B cell (primary cell): ENCODE measurements at regions not wholly inside any gene's neighbourhood (a gene's known extent, or its start where the extent isn't known, plus 50 kb on each side); places are given as distances from the start of the nearest gene placed in this dataset.

Source experiments
- ATAC-seq: fragments of 200-7000 bp; cut with Tn5 transposase; one replicate; pipeline ENCODE4 v1.10.0; 2021; ENCODE audit warnings: low read depth, mild to moderate bottlenecking, moderate number of reproducible peaks, moderate library complexity
- CTCF ChIA-PET: fragments of 350-600 bp; sonication (Branson Sonifier 250); formaldehyde crosslinking; loops from one replicate; lab custom pipeline; 2021; ENCODE audit warnings: antibody characterized with exemption, inconsistent platforms; lab: Charles Lee
- POLR2A ChIA-PET: fragments of 350-600 bp; sonication (Branson Sonifier 250); formaldehyde crosslinking; loops from one replicate; lab custom pipeline; 2021; ENCODE audit warnings: antibody characterized with exemption; lab: Charles Lee
- DNase-seq: peaks from one replicate; pipeline ENCODE4 v3.0.0; 2013
- H2AFZ ChIP-seq: 2 replicates; pipeline ENCODE4 v1.6.1; 2012; ENCODE audit warnings: mild to moderate bottlenecking, low read depth, low read length; ENCODE audit not compliant: insufficient read depth, poor library complexity, severe bottlenecking
- H3K27ac ChIP-seq, 2 donors: 1 replicate in 1 of 2; 2 replicates in 1 of 2; pipeline ENCODE4 v1.5.1; 2012 to 2013; ENCODE audit warnings: low read length in 2 of 2, mild to moderate bottlenecking in 2 of 2, moderate library complexity in 1 of 2
- H3K27me3 ChIP-seq, 4 experiments: fragments of 200-600 bp in 1 of 4; sonication (generic) in 1 of 4; replicated peaks in 1 of 4; 1 replicate in 2 of 4; 2 replicates in 2 of 4; pipeline versions ENCODE4 v1.6.1 to v1.7.0; 2013 to 2016; ENCODE audit warnings: low read length in 3 of 4, mild to moderate bottlenecking in 2 of 4, mixed read lengths in 1 of 4, moderate library complexity in 1 of 4; ENCODE audit not compliant: insufficient read depth in 4 of 4, control insufficient read depth in 3 of 4; ENCODE audit errors: control extremely low read depth in 1 of 4
- H3K36me3 ChIP-seq, 2 experiments: replicated peaks in 1 of 2; 1 replicate in 1 of 2; 2 replicates in 1 of 2; pipeline versions ENCODE4 v1.6.1 to v1.7.1; 2013; ENCODE audit warnings: low read length in 1 of 2; ENCODE audit not compliant: insufficient read depth in 2 of 2, control insufficient read depth in 1 of 2; ENCODE audit errors: control extremely low read depth in 1 of 2, extremely low read depth in 1 of 2
- H3K4me1 ChIP-seq, 2 donors: fragments of 200-600 bp in 1 of 2; sonication (generic) in 1 of 2; 1 replicate in 1 of 2; 2 replicates in 1 of 2; pipeline versions ENCODE4 v1.5.1 to v1.6.1; 2013 to 2017; ENCODE audit warnings: low read length in 2 of 2; ENCODE audit not compliant: control insufficient read depth in 2 of 2, insufficient read depth in 2 of 2
- H3K4me2 ChIP-seq: replicated peaks from 2 replicates; pipeline ENCODE3; 2012; ENCODE audit warnings: mild to moderate bottlenecking, low read depth, low read length; ENCODE audit not compliant: poor library complexity, severe bottlenecking
- H3K4me3 ChIP-seq, 5 experiments: fragments of 200-600 bp in 1 of 5; sonication (generic) in 1 of 5; 1 replicate in 3 of 5; 2 replicates in 2 of 5; pipeline versions ENCODE4 v1.5.1 to v1.7.0; 2011 to 2016; ENCODE audit warnings: low read length in 4 of 5, mild to moderate bottlenecking in 4 of 5, low read depth in 2 of 5, control low read depth in 1 of 5, moderate library complexity in 1 of 5; ENCODE audit not compliant: insufficient read depth in 1 of 5; ENCODE audit errors: control extremely low read depth in 1 of 5, extremely low read depth in 1 of 5
- H3K79me2 ChIP-seq: fragments of 200-600 bp; sonication (generic); one replicate; pipeline ENCODE4 v1.6.0; 2016; ENCODE audit warnings: low read length; ENCODE audit not compliant: control insufficient read depth, insufficient read depth
- H3K9ac ChIP-seq: fragments of 200-600 bp; sonication (generic); 2 replicates; pipeline ENCODE4 v1.6.1; 2017; ENCODE audit warnings: mild to moderate bottlenecking, low read length, moderate library complexity
- H3K9me3 ChIP-seq, 3 donors: one replicate each; pipeline versions ENCODE4 v1.6.1 to v1.7.1; 2013; ENCODE audit warnings: low read length in 2 of 3; ENCODE audit not compliant: control insufficient read depth in 2 of 3, insufficient read depth in 1 of 3; ENCODE audit errors: control extremely low read depth in 1 of 3
- H4K20me1 ChIP-seq: 2 replicates; pipeline ENCODE4 v1.6.0; 2012; ENCODE audit warnings: mild to moderate bottlenecking, low read length; ENCODE audit not compliant: insufficient read depth, control insufficient read depth, poor library complexity, severe bottlenecking
- H3K27ac Mint-ChIP-seq: one replicate; pipeline ENCODE4 v1.8.0; 2021; ENCODE audit warnings: mixed read lengths
- H3K27me3 Mint-ChIP-seq: one replicate; pipeline ENCODE4 v1.8.0; 2021; ENCODE audit warnings: mixed read lengths
- H3K4me1 Mint-ChIP-seq: one replicate; pipeline ENCODE4 v1.8.0; 2021; ENCODE audit warnings: mixed read lengths
- H3K4me3 Mint-ChIP-seq: one replicate; pipeline ENCODE4 v1.8.0; 2021; ENCODE audit warnings: mixed read lengths
- H3K9me3 Mint-ChIP-seq: one replicate; pipeline ENCODE4 v1.8.0; 2022; ENCODE audit warnings: mixed read lengths; ENCODE audit not compliant: insufficient read depth
- EZH2 ChIP-seq: IDR thresholded peaks from 2 replicates; pipeline ENCODE4 v1.6.1; 2012; ENCODE audit warnings: borderline replicate concordance, low read depth, mild to moderate bottlenecking, moderate library complexity, low read length; ENCODE audit not compliant: insufficient read depth, poor library complexity, severe bottlenecking
- WGBS: methylation state at CpG from one replicate; pipeline ENCODE4 v1.1.5; 2013; ENCODE audit warnings: missing lambda C conversion rate; ENCODE audit not compliant: insufficient coverage; 5-methylcytosine and 5-hydroxymethylcytosine counted together
- intact Hi-C: fragments of 100-400 bp; cut with micrococcal nuclease; formaldehyde crosslinking; loops from one replicate; pipeline ENCODE4 v1.10.0; 2022
- TF ChIP-seq, protein P1 (sequence below): fragments of 200-600 bp; IDR thresholded peaks from one replicate; pipeline ENCODE4 v1.8.0; 2022; ENCODE audit warnings: antibody characterized with exemption, mild to moderate bottlenecking

DNA sequence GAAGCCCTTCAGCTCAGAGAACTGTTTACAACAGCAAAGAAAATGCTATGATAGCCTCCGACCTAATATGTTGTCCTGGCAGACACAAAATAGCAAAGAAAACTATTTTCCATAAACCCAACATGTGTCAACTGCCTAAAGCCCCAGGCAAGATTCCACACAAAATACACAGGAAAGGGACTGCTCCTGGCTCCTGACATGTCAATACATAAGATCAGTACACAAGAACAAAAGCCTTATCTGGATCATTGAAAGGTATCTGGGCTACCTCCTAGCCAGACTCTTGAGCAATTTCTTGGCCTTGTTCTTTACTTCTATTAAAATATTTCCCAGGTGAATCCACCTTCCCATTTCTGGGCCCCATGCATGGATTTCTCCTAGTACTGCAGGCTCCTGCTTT lies 242.3 kb upstream of the GRIP1 start:
- 92% methylated on average over 1 of the region's 1 CpG for WGBS
- Histone ChIP-seq H3K79me2 (no peaks in the 10 kb centered on the region), H3K27ac (no peak overlapping the region), H2AFZ (no peak overlapping the region), H3K4me2 (no peak overlapping the region), H3K9ac (no peak overlapping the region), H3K9me3 (no peaks in the 10 kb centered on the region), H4K20me1 (no peaks in the 10 kb centered on the region), H3K36me3 (no peaks in the 10 kb centered on the region), H3K27me3 (no peaks in the 10 kb centered on the region), H3K4me3 (no peak overlapping the region), H3K4me1 (no peaks in the 10 kb centered on the region)
- TF ChIP-seq, protein P1, sequence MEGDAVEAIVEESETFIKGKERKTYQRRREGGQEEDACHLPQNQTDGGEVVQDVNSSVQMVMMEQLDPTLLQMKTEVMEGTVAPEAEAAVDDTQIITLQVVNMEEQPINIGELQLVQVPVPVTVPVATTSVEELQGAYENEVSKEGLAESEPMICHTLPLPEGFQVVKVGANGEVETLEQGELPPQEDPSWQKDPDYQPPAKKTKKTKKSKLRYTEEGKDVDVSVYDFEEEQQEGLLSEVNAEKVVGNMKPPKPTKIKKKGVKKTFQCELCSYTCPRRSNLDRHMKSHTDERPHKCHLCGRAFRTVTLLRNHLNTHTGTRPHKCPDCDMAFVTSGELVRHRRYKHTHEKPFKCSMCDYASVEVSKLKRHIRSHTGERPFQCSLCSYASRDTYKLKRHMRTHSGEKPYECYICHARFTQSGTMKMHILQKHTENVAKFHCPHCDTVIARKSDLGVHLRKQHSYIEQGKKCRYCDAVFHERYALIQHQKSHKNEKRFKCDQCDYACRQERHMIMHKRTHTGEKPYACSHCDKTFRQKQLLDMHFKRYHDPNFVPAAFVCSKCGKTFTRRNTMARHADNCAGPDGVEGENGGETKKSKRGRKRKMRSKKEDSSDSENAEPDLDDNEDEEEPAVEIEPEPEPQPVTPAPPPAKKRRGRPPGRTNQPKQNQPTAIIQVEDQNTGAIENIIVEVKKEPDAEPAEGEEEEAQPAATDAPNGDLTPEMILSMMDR, result no peak
- TF ChIP-seq EZH2, result no peak
- H3K9me3 Mint-ChIP-seq, result no peaks in the 10 kb centered on the region
- no peak for DNase-seq
- intact Hi-C loops, result no loop called here
- POLR2A ChIA-PET, result no interaction called here
- H3K27ac Mint-ChIP-seq, result no peak overlapping the region
- peaks cover 4% of the 10 kb centered on the region for H3K27me3 Mint-ChIP-seq
- CTCF ChIA-PET, result no interaction called here
- H3K4me3 Mint-ChIP-seq, result no peak overlapping the region
- H3K4me1 Mint-ChIP-seq, result no peaks in the 10 kb centered on the region
- ATAC-seq, result no peak

DNA sequence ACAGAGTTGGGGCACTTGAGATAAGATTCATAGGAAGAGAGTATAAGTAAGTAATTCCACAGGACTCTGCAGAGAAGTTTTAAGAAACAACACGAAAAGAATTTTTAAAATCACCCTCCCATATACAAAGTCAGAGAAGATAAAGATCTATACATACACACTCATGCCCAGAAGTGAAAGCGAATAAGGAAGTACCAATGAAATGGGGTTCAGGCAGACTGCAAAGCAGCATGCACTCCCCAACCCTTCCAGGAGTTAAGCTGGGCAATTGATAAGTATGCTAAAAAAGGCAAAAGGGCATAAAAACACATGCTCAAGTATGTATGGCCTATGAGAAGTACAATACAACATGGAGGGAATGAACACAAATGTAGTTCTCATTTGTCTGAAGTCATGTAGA lies 246.2 kb upstream of the GRIP1 start:
- no peak overlapping the region for H3K27ac ChIP-seq
- no peaks in the 10 kb centered on the region for H3K79me2 ChIP-seq
- H2AFZ ChIP-seq, result no peak overlapping the region
- H3K27me3 ChIP-seq, result no peaks in the 10 kb centered on the region
- ATAC-seq (no peak), DNase-seq (no peak)
- no peaks in the 10 kb centered on the region for H3K36me3 ChIP-seq
- H3K27ac Mint-ChIP-seq, result no peak overlapping the region
- no peaks in the 10 kb centered on the region for H3K4me1 ChIP-seq
- no peaks in the 10 kb centered on the region for H3K4me1 Mint-ChIP-seq
- H3K4me3 Mint-ChIP-seq, result no peak overlapping the region
- intact Hi-C loops, result no loop called here
- no peak overlapping the region for H3K4me3 ChIP-seq
- no peak overlapping the region for H3K9ac ChIP-seq
- TF ChIP-seq, protein P1, result no peak
- TF ChIP-seq EZH2, result no peak
- no CpG with 5 or more reads among the region's 2 CpGs for WGBS
- H3K4me2 ChIP-seq, result no peak overlapping the region
- H3K9me3 ChIP-seq, result no peaks in the 10 kb centered on the region
- H3K9me3 Mint-ChIP-seq, result no peaks in the 10 kb centered on the region
- POLR2A ChIA-PET, result no interaction called here
- peaks cover 4% of the 10 kb centered on the region for H3K27me3 Mint-ChIP-seq
- no peaks in the 10 kb centered on the region for H4K20me1 ChIP-seq
- CTCF ChIA-PET, result no interaction called here
